ENCODE measurements at regions not wholly inside any gene's neighbourhood (a gene's known extent, or its start where the extent isn't known, plus 50 kb on each side); places are given as distances from the start of the nearest gene placed in this dataset.

GRCh38 chr6:40778918-40779317, 191.8 kb upstream of the LRFN2 start:
- Histone ChIP-seq H2BK12ac (ENCODE audit: low read depth, low read length) (no peak overlapping the region), H3K56ac (replicated peaks; ENCODE audit: insufficient read length, low read depth, low read length) (no peak overlapping the region), H3K23ac (ENCODE audit: insufficient read length) (no peak overlapping the region), H3K23me2 (ENCODE audit: low read depth, low read length) (no peaks in the 10 kb centered on the region; the same call in 1 of the 2 replicates), H4K91ac (replicated peaks; ENCODE audit: insufficient read length, low read length) (no peak overlapping the region), H4K8ac (ENCODE audit: extremely low read depth, insufficient read depth, low read length) (no peak overlapping the region), H3K27me3 (replicated peaks in 1 of 4; ENCODE audit: control insufficient read depth in 3 of 4, extremely low read depth in 1 of 4, insufficient read depth in 3 of 4, low read length in 3 of 4) (no peaks in the 10 kb centered on the region), H4K20me1 (replicated peaks in 1 of 2; ENCODE audit: control insufficient read depth in 1 of 2, insufficient read depth in 2 of 2, low read length in 2 of 2) (no peaks in the 10 kb centered on the region), H3K18ac (ENCODE audit: extremely low read depth, low read length) (no peak overlapping the region), H3K4ac (replicated peaks; ENCODE audit: insufficient read length, low read depth, low read length) (no peak overlapping the region), H3K36me3 (ENCODE audit: control insufficient read depth in 2 of 4, insufficient read depth in 4 of 4, low read length in 3 of 4) (no peaks in the 10 kb centered on the region), H3K4me1 (replicated peaks in 1 of 4; ENCODE audit: control insufficient read depth in 3 of 4, insufficient read depth in 4 of 4, low read length in 3 of 4) (no peaks in the 10 kb centered on the region), H3K79me2 (ENCODE audit: control insufficient read depth in 1 of 2, insufficient read depth in 2 of 2, low read length in 2 of 2) (no peaks in the 10 kb centered on the region), H2BK15ac (ENCODE audit: low read length) (no peak overlapping the region), H2BK20ac (ENCODE audit: low read length) (no peak overlapping the region), H3K4me3 (ENCODE audit: extremely low read depth in 1 of 4, insufficient read depth in 2 of 4, low read depth in 3 of 4, low read length in 4 of 4) (no peak overlapping the region), H2AK5ac (ENCODE audit: low read depth, low read length) (no peak overlapping the region), H2BK120ac (replicated peaks; ENCODE audit: low read depth, low read length) (no peak overlapping the region), H2BK5ac (ENCODE audit: low read depth, low read length) (no peak overlapping the region), H3K27ac (ENCODE audit: low read depth, low read length) (no peak overlapping the region), H3K9me3 (ENCODE audit: insufficient read depth in 2 of 2, low read depth in 1 of 2, low read length in 1 of 2) (no peaks in the 10 kb centered on the region), H3K14ac (ENCODE audit: insufficient read length) (no peak overlapping the region), H3K4me2 (ENCODE audit: insufficient read depth in 1 of 2, low read depth in 2 of 2, low read length in 2 of 2) (no peak overlapping the region), H3K79me1 (ENCODE audit: low read depth, low read length) (0 out of 2 replicates have a peak, but pooled peaks cover 2% of the 10 kb centered on the region), H4K5ac (ENCODE audit: insufficient read length, low read depth, low read length) (no peak overlapping the region), H3K9ac (replicated peaks in 1 of 4; ENCODE audit: extremely low read depth in 1 of 4, low read depth in 3 of 4, low read length in 3 of 4) (no peak overlapping the region), H2AFZ (ENCODE audit: low read length) (no peak overlapping the region)
- DNase-seq (ENCODE audit: low read depth in 1 of 2, low spot score in 2 of 2) (no peak), FAIRE-seq (no peak)
- 91% methylated on average over 1 of the region's 1 CpG; no CpG with 5 or more reads in 1 of the 2 experiments for WGBS, 2 experiments (ENCODE audit: extremely low coverage in 1 of 2, insufficient coverage in 1 of 2, insufficient read length in 1 of 2, insufficient replicate concordance in 2 of 2, low coverage in 1 of 2, low lambda C conversion rate in 2 of 2, missing lambda C conversion rate in 1 of 2)
- TF ChIP-seq CEBPB (IDR thresholded peaks at IDR 0.05; ENCODE audit: low read depth, low read length) (no peak), CHD2 (IDR thresholded peaks at IDR 0.05; ENCODE audit: low read length) (no peak), BCL11A (IDR thresholded peaks at IDR 0.05; ENCODE audit: low read depth in 2 of 2, low read length in 2 of 2) (no peak), CBX5 (IDR thresholded peaks at IDR 0.05; ENCODE audit: low read depth, low read length) (no peak), GTF2F1 (IDR thresholded peaks at IDR 0.05; ENCODE audit: borderline replicate concordance, low read depth, low read length) (no peak), SP4 (IDR thresholded peaks at IDR 0.05; ENCODE audit: low read length) (no peak), CTBP2 (IDR thresholded peaks at IDR 0.05; ENCODE audit: borderline replicate concordance, insufficient read depth, insufficient read length, low read length) (no peak), RXRA (IDR thresholded peaks at IDR 0.05; ENCODE audit: insufficient read depth, low read depth, low read length) (no peak), BACH1 (IDR thresholded peaks at IDR 0.05; ENCODE audit: low read length) (no peak), ATF3 (IDR thresholded peaks at IDR 0.05; ENCODE audit: insufficient read depth, low read depth, low read length) (no peak)
- CTCF ChIA-PET (ENCODE audit: partially characterized antibody) = interaction anchor here (0.6 to 1.6 kb wide), 6 partner anchors 11 to 276 kb away, joined by 3 to 5 read pairs (median 3); no protein-coding TSS in a partner anchor
- POLR2A ChIA-PET (ENCODE audit: partially characterized antibody) = no interaction called here
